SK-N-SH (cell line): ENCODE measurements at regions not wholly inside any gene's neighbourhood (a gene's known extent, or its start where the extent isn't known, plus 50 kb on each side); places are given as distances from the start of the nearest gene placed in this dataset.

Experiments
- CTCF ChIA-PET: fragments of 300-600, 350-600 bp; formaldehyde crosslinking; extraction: SDS; loops from one replicate; lab custom pipeline; 2021; lab: Yijun Ruan, JAX
- POLR2A ChIA-PET: fragments of 350-600 bp; sonication (Branson Sonifier 250); formaldehyde crosslinking; extraction: SDS; loops from one replicate; lab custom pipeline; 2020; ENCODE audit warnings: antibody characterized with exemption, inconsistent platforms; lab: Yijun Ruan, JAX
- DNase-seq: peaks from one replicate; pipeline ENCODE4 v3.0.0; 2012
- H2AFZ ChIP-seq: fragments of 200-600 bp; sonication (generic); 2 replicates; pipeline ENCODE4 v1.8.1; 2016; ENCODE audit warnings: antibody characterized with exemption, mild to moderate bottlenecking, low read depth
- H3F3A ChIP-seq: fragments of 200-600 bp; sonication (generic); replicated peaks from 2 replicates; pipeline ENCODE3; 2016; ENCODE audit warnings: antibody characterized with exemption, mild to moderate bottlenecking; ENCODE audit not compliant: insufficient read depth
- H3K27ac ChIP-seq, 2 experiments: fragments of 200-500 bp in 1 of 2; fragments of 200-600 bp in 1 of 2; sonication (Bioruptor generic) in 1 of 2; sonication (generic), shearing (Covaris generic) in 1 of 2; 2 replicates each; pipeline versions ENCODE4 v1.5.1 to v1.6.1; 2014 to 2016; ENCODE audit warnings: low read depth in 2 of 2, inconsistent platforms in 1 of 2, low read length in 1 of 2, mild to moderate bottlenecking in 1 of 2, mixed read lengths in 1 of 2
- H3K27me3 ChIP-seq: fragments of 200-600 bp; sonication (generic), shearing (Covaris generic); 2 replicates; pipeline ENCODE4 v1.6.1; 2016; ENCODE audit warnings: mixed run types; ENCODE audit not compliant: insufficient read depth
- H3K36me3 ChIP-seq, 2 experiments: fragments of 200-500 bp in 1 of 2; fragments of 200-600 bp in 1 of 2; sonication (Bioruptor generic) in 1 of 2; sonication (generic) in 1 of 2; replicated peaks in 1 of 2; 2 replicates each; pipeline versions ENCODE3 to v1.5.1; 2014 to 2016; ENCODE audit warnings: low read length in 1 of 2, mild to moderate bottlenecking in 1 of 2; ENCODE audit not compliant: insufficient read depth in 2 of 2, control insufficient read depth in 1 of 2
- H3K4me1 ChIP-seq, 2 experiments: fragments of 200-500 bp in 1 of 2; fragments of 200-600 bp in 1 of 2; sonication (Bioruptor generic) in 1 of 2; sonication (generic), shearing (Covaris generic) in 1 of 2; 2 replicates each; pipeline versions ENCODE4 v1.5.1 to v1.6.1; 2014 to 2016; ENCODE audit warnings: low read depth in 1 of 2, low read length in 1 of 2, mixed run types in 1 of 2; ENCODE audit not compliant: insufficient read depth in 2 of 2, control insufficient read depth in 1 of 2
- H3K4me2 ChIP-seq: fragments of 200-600 bp; sonication (generic), shearing (Covaris generic); 2 replicates; pipeline ENCODE4 v1.6.1; 2017; ENCODE audit warnings: mixed run types
- H3K4me3 ChIP-seq, 2 experiments: fragments of 200-500 bp in 1 of 2; fragments of 200-600 bp in 1 of 2; sonication (Bioruptor generic) in 1 of 2; sonication (generic), shearing (Covaris generic) in 1 of 2; 2 replicates each; pipeline versions ENCODE4 v1.5.1 to v1.8.1; 2014 to 2016; ENCODE audit warnings: low read depth in 2 of 2, inconsistent platforms in 1 of 2, low read length in 1 of 2, mild to moderate bottlenecking in 1 of 2, mixed read lengths in 1 of 2, moderate library complexity in 1 of 2
- H3K79me2 ChIP-seq: fragments of 200-600 bp; sonication (generic); 2 replicates; pipeline ENCODE4 v1.8.1; 2017; ENCODE audit warnings: mild to moderate bottlenecking; ENCODE audit not compliant: insufficient read depth
- H3K9ac ChIP-seq: fragments of 200-600 bp; sonication (generic); 2 replicates; pipeline ENCODE4 v1.6.1; 2017; ENCODE audit warnings: mixed run types
- H3K9me2 ChIP-seq: fragments of 200-600 bp; sonication (generic); 2 replicates; pipeline ENCODE4 v1.6.1; 2017; ENCODE audit warnings: mixed run types
- H3K9me3 ChIP-seq: fragments of 200-600 bp; sonication (generic); 2 replicates; pipeline ENCODE4 v1.6.1; 2017; ENCODE audit warnings: mixed run types, mild to moderate bottlenecking, moderate library complexity
- H4K20me1 ChIP-seq: fragments of 200-600 bp; sonication (generic); 2 replicates; pipeline ENCODE4 v1.6.1; 2017; ENCODE audit warnings: mild to moderate bottlenecking, mixed run types; ENCODE audit not compliant: insufficient read depth
- CTCF ChIP-seq: fragments of 200-600 bp; sonication (generic); IDR thresholded peaks from 2 replicates; pipeline ENCODE4 v1.6.1; 2017; ENCODE audit warnings: antibody characterized with exemption, mild to moderate bottlenecking, moderate library complexity
- MAX ChIP-seq: IDR thresholded peaks from 2 replicates; pipeline ENCODE4 v1.4.0; 2012; ENCODE audit warnings: low read depth
- MXI1 ChIP-seq: IDR thresholded peaks from 2 replicates; pipeline ENCODE4 v1.6.1; 2012; ENCODE audit warnings: mild to moderate bottlenecking, low read depth, low read length, improper control_type of control experiment
- NFIC ChIP-seq: IDR thresholded peaks from 2 replicates; pipeline ENCODE4 v1.4.0; 2012; ENCODE audit warnings: borderline replicate concordance
- NRF1 ChIP-seq: IDR thresholded peaks from 2 replicates; pipeline ENCODE4 v1.6.1; 2012; ENCODE audit warnings: low read depth, mild to moderate bottlenecking, low read length
- RAD21 ChIP-seq: IDR thresholded peaks from 2 replicates; pipeline ENCODE4 v1.6.1; 2012; ENCODE audit warnings: mild to moderate bottlenecking, low read length
- REST ChIP-seq: IDR thresholded peaks from 2 replicates; pipeline ENCODE4 v1.6.1; 2012; ENCODE audit warnings: mild to moderate bottlenecking, low read depth, low read length, moderate library complexity
- SIN3A ChIP-seq: IDR thresholded peaks from 2 replicates; pipeline ENCODE4 v1.6.1; 2012; ENCODE audit warnings: low read depth, mild to moderate bottlenecking, low read length, moderate library complexity, borderline replicate concordance
- SMC3 ChIP-seq: IDR thresholded peaks from 2 replicates; pipeline ENCODE4 v1.6.1; 2012; ENCODE audit warnings: low read depth, low read length, improper control_type of control experiment
- TEAD4 ChIP-seq: IDR thresholded peaks from 2 replicates; pipeline ENCODE4 v1.4.0; 2012; ENCODE audit warnings: mild to moderate bottlenecking, borderline replicate concordance; ENCODE audit not compliant: insufficient read depth
- USF1 ChIP-seq: IDR thresholded peaks from 2 replicates; pipeline ENCODE4 v1.4.0; 2012; ENCODE audit warnings: low read depth, borderline replicate concordance
- WGBS: methylation state at CpG from one replicate; pipeline ENCODE4 v1.1.6; 2017; ENCODE audit warnings: low lambda C conversion rate; 5-methylcytosine and 5-hydroxymethylcytosine counted together

- Histone ChIP-seq H4K20me1 (no peaks in the 10 kb centered on the region), H3F3A (no peaks in the 10 kb centered on the region), H3K9me3 (no peaks in the 10 kb centered on the region), H3K9me2 (no peaks in the 10 kb centered on the region), H3K9ac (no peak overlapping the region), H3K27ac (no peak overlapping the region), H3K4me1 (no peaks in the 10 kb centered on the region), H3K27me3 (peaks cover 17% of the 10 kb centered on the region), H3K79me2 (no peaks in the 10 kb centered on the region), H3K4me2 (no peak overlapping the region), H3K4me3 (no peak overlapping the region), H3K36me3 (no peaks in the 10 kb centered on the region), H2AFZ (no peak overlapping the region)
- 32% methylated on average over 2 of the region's 2 CpGs for WGBS
- no peak for DNase-seq
- CTCF ChIA-PET, result interaction anchor here (0.7 to 2.6 kb wide), 18 partner anchors 9 to 282 kb away, joined by 3 to 17 read pairs (median 4); no protein-coding TSS in a partner anchor
- no peak for TF ChIP-seq CTCF
- no peak for TF ChIP-seq SMC3
- POLR2A ChIA-PET, result no interaction called here
Observed at GRCh38 chr20:37616110-37616425, 77.8 kb upstream of the CTNNBL1 start.

GRCh38 chr20:37615340-37616109, 78.3 kb upstream of the CTNNBL1 start:
- Histone ChIP-seq H3K36me3 (no peaks in the 10 kb centered on the region), H3K79me2 (no peaks in the 10 kb centered on the region), H3K27ac (no peak overlapping the region), H3K9me3 (no peaks in the 10 kb centered on the region), H3K27me3 (peaks cover 13% of the 10 kb centered on the region), H3K9ac (no peak overlapping the region), H2AFZ (no peak overlapping the region), H3F3A (no peaks in the 10 kb centered on the region), H3K4me2 (no peak overlapping the region), H3K4me1 (no peaks in the 10 kb centered on the region), H3K9me2 (no peaks in the 10 kb centered on the region), H3K4me3 (no peak overlapping the region), H4K20me1 (no peaks in the 10 kb centered on the region)
- DNase-seq, result peak; percentile 53
- TF ChIP-seq RAD21, result peak; percentile 51
- no peak for TF ChIP-seq USF1
- TF ChIP-seq NFIC, result no peak
- TF ChIP-seq MAX, result no peak
- TF ChIP-seq SMC3, result peak; percentile 40
- no peak for TF ChIP-seq NRF1
- TF ChIP-seq SIN3A, result no peak
- no peak for TF ChIP-seq REST
- no peak for TF ChIP-seq TEAD4
- TF ChIP-seq MXI1, result no peak
- peak; percentile 64 for TF ChIP-seq CTCF
- WGBS, result 40% methylated on average over 5 of the region's 5 CpGs
- ChIA-PET CTCF (interaction anchor here (0.7 to 2.6 kb wide), 17 partner anchors 9 to 135 kb away, joined by 3 to 17 read pairs (median 4); no protein-coding TSS in a partner anchor), POLR2A (no interaction called here)
